Fibroblast of pulmonary artery (primary cell): ENCODE measurements at regions not wholly inside any gene's neighbourhood (a gene's known extent, or its start where the extent isn't known, plus 50 kb on each side); places are given as distances from the start of the nearest gene placed in this dataset.

ENCODE experiments used
- DNase-seq: peaks from one replicate; pipeline ENCODE4 v3.0.0-alpha.2; 2010; ENCODE audit warnings: low read depth
- H3K4me3 ChIP-seq: replicated peaks from 2 replicates; pipeline ENCODE4 v1.5.1; 2011; ENCODE audit warnings: low read depth, mild to moderate bottlenecking, control low read depth, low read length, moderate library complexity
- CTCF ChIP-seq: IDR thresholded peaks from 2 replicates; pipeline ENCODE4 v1.5.1; 2011; ENCODE audit warnings: mild to moderate bottlenecking, control low read depth, low read length, inconsistent platforms; ENCODE audit errors: missing control alignments

GRCh38 chr7:156095908-156096539, 283.8 kb upstream of the SHH start:
- no peak for DNase-seq
- no peak for TF ChIP-seq CTCF
- H3K4me3 ChIP-seq, result no peak overlapping the region

DNA sequence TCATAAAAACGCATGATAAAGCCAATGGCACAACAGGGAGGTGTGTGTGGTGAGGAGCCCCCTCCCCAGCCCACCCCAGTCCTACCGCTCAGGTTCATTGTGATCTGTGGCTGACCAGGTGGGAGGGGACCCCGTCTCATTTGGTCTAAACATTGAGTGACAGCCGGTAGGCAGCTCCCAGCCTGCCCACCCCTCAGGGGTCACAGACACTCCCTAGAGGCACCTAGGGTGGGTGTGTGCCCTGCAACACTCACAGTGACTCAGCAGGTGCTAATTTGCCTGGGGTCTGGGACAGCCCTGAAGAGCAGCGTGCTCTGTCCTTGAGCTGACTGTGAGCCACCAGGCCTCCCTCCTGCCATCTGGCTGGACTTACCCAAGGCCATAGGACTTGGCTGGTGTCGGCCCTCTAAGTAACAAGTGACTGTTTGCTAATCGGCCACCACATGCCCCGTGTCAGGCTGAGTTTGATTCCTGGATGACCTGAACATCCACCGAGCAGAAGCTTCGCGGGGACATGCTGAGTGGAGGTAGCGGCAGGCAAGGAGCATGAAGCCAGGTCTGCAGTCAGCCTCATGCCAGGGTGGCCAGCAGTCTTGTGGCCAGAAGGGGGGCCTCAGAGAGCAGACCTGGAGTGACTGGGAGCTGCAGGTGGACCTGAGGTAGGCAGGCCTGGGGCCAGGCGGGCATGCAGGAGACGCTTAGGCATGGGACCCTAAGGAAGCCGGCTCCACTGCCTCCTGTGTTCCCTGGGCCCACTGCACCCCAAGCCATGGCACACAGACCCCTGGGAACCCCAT, 282.3 kb upstream of the SHH start:
- DNase-seq, result no peak
- no peak for TF ChIP-seq CTCF
- no peak overlapping the region for H3K4me3 ChIP-seq

- no peak overlapping the region for H3K4me3 ChIP-seq
- no peak for DNase-seq
These were observed 280.0 kb upstream of the SHH start for GRCh38 chr7:156092307-156092706.

DNA sequence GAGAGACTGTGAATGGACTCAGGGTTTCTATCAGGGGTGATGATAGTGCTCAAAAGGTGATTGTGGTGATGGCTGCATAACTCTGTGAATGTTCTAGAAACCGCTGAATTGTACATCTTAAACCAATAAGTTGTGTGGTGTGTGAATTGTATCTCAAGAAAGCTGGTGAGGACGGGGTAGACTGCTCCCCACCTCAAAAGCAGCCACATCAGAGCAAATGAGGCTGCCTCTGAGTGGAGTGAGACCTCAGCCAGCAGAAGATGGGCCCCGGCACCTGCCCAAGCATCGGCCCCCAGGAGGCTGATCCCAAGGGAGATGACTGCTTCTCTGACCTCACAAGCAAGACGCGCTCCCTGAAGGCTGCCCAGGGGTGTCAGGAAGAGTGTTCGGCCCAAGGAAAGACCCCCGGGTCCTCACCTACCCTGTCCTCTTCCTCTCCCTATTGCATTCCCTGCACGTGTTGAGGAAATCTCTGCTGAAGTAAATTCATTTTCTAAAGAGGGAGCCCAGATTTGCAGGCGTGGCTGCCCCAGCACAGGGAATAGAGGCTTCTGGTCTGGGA, 279.3 kb upstream of the SHH start:
- TF ChIP-seq CTCF, result no peak
- no peak for DNase-seq
- H3K4me3 ChIP-seq, result no peak overlapping the region

More at GRCh38 chr7:156092307-156092706, 280.0 kb upstream of the SHH start:
- no peak for TF ChIP-seq CTCF

GRCh38 chr7:156090988-156091387, 278.7 kb upstream of the SHH start:
- no peak for TF ChIP-seq CTCF
- DNase-seq, result no peak
- no peak overlapping the region for H3K4me3 ChIP-seq

GRCh38 chr7:156089222-156089621, 277.0 kb upstream of the SHH start:
- no peak for DNase-seq
- TF ChIP-seq CTCF, result no peak
- no peak overlapping the region for H3K4me3 ChIP-seq

DNA sequence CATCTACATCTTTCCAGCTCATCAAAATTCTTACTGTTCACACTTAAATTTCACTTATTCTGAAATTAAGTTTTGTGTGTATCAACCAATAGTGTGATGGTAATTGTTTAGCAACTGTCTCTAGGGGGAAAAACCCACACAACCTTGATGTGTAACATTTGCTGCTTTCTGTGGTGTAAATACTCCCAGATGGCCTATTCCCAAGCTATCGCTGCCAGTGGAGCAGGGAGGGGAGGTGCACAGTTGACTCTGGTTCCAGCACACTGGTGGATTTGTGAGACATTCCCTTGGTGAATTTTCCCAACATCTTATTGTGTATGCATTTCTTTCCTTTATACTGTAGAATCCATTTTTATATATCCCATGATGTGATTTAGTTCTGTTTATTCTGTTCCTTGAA, 275.9 kb upstream of the SHH start:
- DNase-seq, result no peak
- H3K4me3 ChIP-seq, result no peak overlapping the region
- no peak for TF ChIP-seq CTCF
